Neural cell (in vitro differentiated cells): ENCODE measurements at regions not wholly inside any gene's neighbourhood (a gene's known extent, or its start where the extent isn't known, plus 50 kb on each side); places are given as distances from the start of the nearest gene placed in this dataset.

Experiments
- CTCF ChIP-seq: fragments of 450-650 bp; IDR thresholded peaks from 2 replicates; pipeline ENCODE4 v1.5.1; 2014; ENCODE audit warnings: antibody characterized with exemption, mild to moderate bottlenecking, moderate library complexity; ENCODE audit not compliant: poor library complexity, severe bottlenecking
- EP300 ChIP-seq: fragments of 450-650 bp; conservative IDR thresholded peaks from 2 replicates; pipeline ENCODE4 v1.6.1; 2014; ENCODE audit warnings: antibody characterized with exemption, mild to moderate bottlenecking, moderate library complexity; ENCODE audit not compliant: poor library complexity, severe bottlenecking
- EZH2 ChIP-seq: fragments of 200-600, 300-800 bp; shearing (Covaris generic), sonication (generic); IDR thresholded peaks from 2 replicates; pipeline ENCODE4 v1.6.1; 2014; ENCODE audit warnings: antibody characterized with exemption, low read length, borderline replicate concordance, mild to moderate bottlenecking; ENCODE audit not compliant: insufficient read depth, poor library complexity, severe bottlenecking
- MXI1 ChIP-seq: fragments of 450-650 bp; conservative IDR thresholded peaks from 2 replicates; pipeline ENCODE4 v1.6.1; 2014; ENCODE audit warnings: antibody characterized with exemption, mild to moderate bottlenecking; ENCODE audit not compliant: poor library complexity, severe bottlenecking
- POLR2AphosphoS5 ChIP-seq: IDR thresholded peaks from 2 replicates; pipeline ENCODE4 v1.6.1; 2012
- RAD21 ChIP-seq: fragments of 450-650 bp; conservative IDR thresholded peaks from 2 replicates; pipeline ENCODE4 v1.6.1; 2014; ENCODE audit warnings: antibody characterized with exemption, mild to moderate bottlenecking, moderate library complexity
- REST ChIP-seq: IDR thresholded peaks from 2 replicates; pipeline ENCODE4 v1.6.1; 2012; ENCODE audit warnings: borderline replicate concordance
- SMC3 ChIP-seq: fragments of 450-650 bp; conservative IDR thresholded peaks from 2 replicates; pipeline ENCODE4 v1.6.1; 2014; ENCODE audit warnings: antibody characterized with exemption, mild to moderate bottlenecking, moderate library complexity; ENCODE audit not compliant: poor library complexity
- TAF1 ChIP-seq: IDR thresholded peaks from 2 replicates; pipeline ENCODE4 v1.6.1; 2012; ENCODE audit warnings: low read depth

DNA sequence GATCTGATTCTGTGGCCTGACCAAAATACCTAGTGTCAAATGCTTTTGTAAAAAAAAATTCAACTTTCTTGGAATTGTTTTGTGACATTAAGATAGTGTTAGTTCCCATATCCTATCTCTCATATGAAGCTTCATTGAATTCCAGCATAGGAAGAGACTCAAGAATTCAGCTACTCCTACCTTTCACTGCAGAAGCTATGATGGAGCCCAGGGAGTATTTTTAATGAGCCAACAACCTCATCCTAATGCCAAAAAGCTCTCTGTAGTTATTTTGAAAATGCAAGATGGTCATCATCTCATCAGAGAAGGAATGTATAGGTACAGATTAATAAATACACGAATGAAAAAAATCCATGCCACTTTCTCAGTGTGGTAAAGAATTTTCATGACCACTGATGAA lies 431.2 kb upstream of the SGCG start:
- TF ChIP-seq POLR2AphosphoS5 (no peak), TAF1 (no peak), CTCF (no peak), EP300 (no peak), SMC3 (no peak), MXI1 (no peak), EZH2 (no peak), REST (no peak), RAD21 (no peak)
